ENCODE measurements at regions not wholly inside any gene's neighbourhood (a gene's known extent, or its start where the extent isn't known, plus 50 kb on each side); places are given as distances from the start of the nearest gene placed in this dataset.

- Histone ChIP-seq H3K27ac (ENCODE audit: low read length) (no peak overlapping the region), H3K4me2 (ENCODE audit: low read length) (no peak overlapping the region), H3K4me3 (ENCODE audit: low read length) (no peak overlapping the region), H3K27me3 (ENCODE audit: low read depth, low read length) (no peaks in the 10 kb centered on the region), H3K36me3 (replicated peaks; ENCODE audit: low read depth, low read length) (no peaks in the 10 kb centered on the region), H2AFZ (ENCODE audit: low read depth, low read length) (no peak overlapping the region), H3K4me1 (ENCODE audit: low read length) (no peaks in the 10 kb centered on the region), H3K9ac (ENCODE audit: low read length) (no peak overlapping the region), H4K20me1 (ENCODE audit: insufficient read depth, low read length) (no peaks in the 10 kb centered on the region), H3K9me3 (ENCODE audit: insufficient read depth, low read length) (no peaks in the 10 kb centered on the region), H3K79me2 (ENCODE audit: low read length) (no peaks in the 10 kb centered on the region)
- TF ChIP-seq EZH2phosphoT487 (IDR thresholded peaks at IDR 0.05; ENCODE audit: low read depth), result no peak
- TF ChIP-seq, protein P1, sequence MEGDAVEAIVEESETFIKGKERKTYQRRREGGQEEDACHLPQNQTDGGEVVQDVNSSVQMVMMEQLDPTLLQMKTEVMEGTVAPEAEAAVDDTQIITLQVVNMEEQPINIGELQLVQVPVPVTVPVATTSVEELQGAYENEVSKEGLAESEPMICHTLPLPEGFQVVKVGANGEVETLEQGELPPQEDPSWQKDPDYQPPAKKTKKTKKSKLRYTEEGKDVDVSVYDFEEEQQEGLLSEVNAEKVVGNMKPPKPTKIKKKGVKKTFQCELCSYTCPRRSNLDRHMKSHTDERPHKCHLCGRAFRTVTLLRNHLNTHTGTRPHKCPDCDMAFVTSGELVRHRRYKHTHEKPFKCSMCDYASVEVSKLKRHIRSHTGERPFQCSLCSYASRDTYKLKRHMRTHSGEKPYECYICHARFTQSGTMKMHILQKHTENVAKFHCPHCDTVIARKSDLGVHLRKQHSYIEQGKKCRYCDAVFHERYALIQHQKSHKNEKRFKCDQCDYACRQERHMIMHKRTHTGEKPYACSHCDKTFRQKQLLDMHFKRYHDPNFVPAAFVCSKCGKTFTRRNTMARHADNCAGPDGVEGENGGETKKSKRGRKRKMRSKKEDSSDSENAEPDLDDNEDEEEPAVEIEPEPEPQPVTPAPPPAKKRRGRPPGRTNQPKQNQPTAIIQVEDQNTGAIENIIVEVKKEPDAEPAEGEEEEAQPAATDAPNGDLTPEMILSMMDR (IDR thresholded peaks at IDR 0.05; ENCODE audit: low read depth, low read length), result no peak
Measured at GRCh38 chr16:86640265-86640843, 62.0 kb downstream of the FOXL1 start.

GRCh38 chr16:86642087-86642486 is 63.7 kb downstream of the FOXL1 start:
- Histone ChIP-seq H3K4me1 (ENCODE audit: low read length) (no peaks in the 10 kb centered on the region), H3K27ac (ENCODE audit: low read length) (no peak overlapping the region), H3K9ac (ENCODE audit: low read length) (no peak overlapping the region), H2AFZ (ENCODE audit: low read depth, low read length) (no peak overlapping the region), H3K4me2 (ENCODE audit: low read length) (no peak overlapping the region), H3K79me2 (ENCODE audit: low read length) (no peaks in the 10 kb centered on the region), H3K27me3 (ENCODE audit: low read depth, low read length) (no peaks in the 10 kb centered on the region), H3K9me3 (ENCODE audit: insufficient read depth, low read length) (no peaks in the 10 kb centered on the region), H3K36me3 (replicated peaks; ENCODE audit: low read depth, low read length) (no peaks in the 10 kb centered on the region), H3K4me3 (ENCODE audit: low read length) (no peak overlapping the region), H4K20me1 (ENCODE audit: insufficient read depth, low read length) (no peaks in the 10 kb centered on the region)
- TF ChIP-seq EZH2phosphoT487 (IDR thresholded peaks at IDR 0.05; ENCODE audit: low read depth), result no peak
- TF ChIP-seq, protein P1 (IDR thresholded peaks at IDR 0.05; ENCODE audit: low read depth, low read length), result no peak

- H3K79me2 ChIP-seq (ENCODE audit: low read length), result no peaks in the 10 kb centered on the region
- no peak overlapping the region for H3K27ac ChIP-seq (ENCODE audit: low read length)
- H3K27me3 ChIP-seq (ENCODE audit: low read depth, low read length), result no peaks in the 10 kb centered on the region
- H3K9me3 ChIP-seq (ENCODE audit: insufficient read depth, low read length), result no peaks in the 10 kb centered on the region
- H3K4me2 ChIP-seq (ENCODE audit: low read length), result no peak overlapping the region
- H4K20me1 ChIP-seq (ENCODE audit: insufficient read depth, low read length), result no peaks in the 10 kb centered on the region
- H3K36me3 ChIP-seq (replicated peaks; ENCODE audit: low read depth, low read length), result no peaks in the 10 kb centered on the region
- TF ChIP-seq EZH2phosphoT487 (IDR thresholded peaks at IDR 0.05; ENCODE audit: low read depth), result no peak
- TF ChIP-seq, protein P1 (IDR thresholded peaks at IDR 0.05; ENCODE audit: low read depth, low read length), result no peak
- H3K9ac ChIP-seq (ENCODE audit: low read length), result no peak overlapping the region
- H3K4me3 ChIP-seq (ENCODE audit: low read length), result no peak overlapping the region
- H3K4me1 ChIP-seq (ENCODE audit: low read length), result no peaks in the 10 kb centered on the region
- no peak overlapping the region for H2AFZ ChIP-seq (ENCODE audit: low read depth, low read length)
Measured at GRCh38 chr16:86643671-86644070, 65.3 kb downstream of the FOXL1 start.

DNA sequence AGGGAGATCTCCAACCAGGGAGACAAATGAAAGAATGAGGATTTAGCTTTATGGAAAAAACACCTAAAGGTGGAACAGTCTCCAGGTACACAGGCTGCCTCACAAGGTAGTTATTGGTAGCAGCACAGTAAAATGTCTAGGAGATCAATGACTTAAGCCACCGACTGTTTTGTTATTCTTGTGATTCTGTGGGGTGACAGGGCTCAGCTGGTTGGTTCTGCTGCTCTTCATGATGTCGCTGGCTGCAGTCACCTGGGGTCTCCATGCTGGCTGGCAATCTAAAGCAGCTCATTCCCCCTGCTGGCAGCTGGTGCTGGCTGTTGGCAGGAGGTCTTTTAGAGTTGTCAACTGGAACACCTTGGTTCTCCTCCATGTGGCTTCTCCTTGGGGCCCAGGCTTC is 69.2 kb downstream of the FOXL1 start:
- Histone ChIP-seq H2AFZ (ENCODE audit: low read depth, low read length) (no peak overlapping the region), H3K9ac (ENCODE audit: low read length) (no peak overlapping the region), H3K27me3 (ENCODE audit: low read depth, low read length) (no peaks in the 10 kb centered on the region), H4K20me1 (ENCODE audit: insufficient read depth, low read length) (no peaks in the 10 kb centered on the region), H3K27ac (ENCODE audit: low read length) (no peak overlapping the region), H3K36me3 (replicated peaks; ENCODE audit: low read depth, low read length) (no peaks in the 10 kb centered on the region), H3K79me2 (ENCODE audit: low read length) (no peaks in the 10 kb centered on the region), H3K4me1 (ENCODE audit: low read length) (no peaks in the 10 kb centered on the region), H3K4me3 (ENCODE audit: low read length) (no peak overlapping the region), H3K9me3 (ENCODE audit: insufficient read depth, low read length) (no peaks in the 10 kb centered on the region), H3K4me2 (ENCODE audit: low read length) (no peak overlapping the region)
- no peak for TF ChIP-seq EZH2phosphoT487 (IDR thresholded peaks at IDR 0.05; ENCODE audit: low read depth)
- TF ChIP-seq, protein P1 (IDR thresholded peaks at IDR 0.05; ENCODE audit: low read depth, low read length), result no peak
